Right forelimb (tissue), 1 donor: ENCODE measurements at regions not wholly inside any gene's neighbourhood (a gene's known extent, or its start where the extent isn't known, plus 50 kb on each side); places are given as distances from the start of the nearest gene placed in this dataset.
"Not testable (repeated sequence)": the region's sequence is repeated elsewhere in the genome, so short reads cannot be mapped to it uniquely, and the experiment has no call there.

ENCODE experiments used
- DNase-seq: peaks from one replicate; pipeline ENCODE4 v3.0.0-alpha.2; 2018

GRCh38 chr16:86335266-86336172 lies 174.8 kb upstream of the FOXF1 start:
- no peak for DNase-seq

- DNase-seq, result no peak
Observed at GRCh38 chr16:86337138-86337537, 173.2 kb upstream of the FOXF1 start.

GRCh38 chr16:86337581-86338402 lies 172.5 kb upstream of the FOXF1 start:
- no peak for DNase-seq

- no peak for DNase-seq
Observed at GRCh38 chr16:86338403-86339115, 171.8 kb upstream of the FOXF1 start.

GRCh38 chr16:86342161-86342834 lies 168.0 kb upstream of the FOXF1 start:
- DNase-seq, result no peak

GRCh38 chr16:86343027-86343795 lies 167.1 kb upstream of the FOXF1 start:
- DNase-seq, result no peak

DNA sequence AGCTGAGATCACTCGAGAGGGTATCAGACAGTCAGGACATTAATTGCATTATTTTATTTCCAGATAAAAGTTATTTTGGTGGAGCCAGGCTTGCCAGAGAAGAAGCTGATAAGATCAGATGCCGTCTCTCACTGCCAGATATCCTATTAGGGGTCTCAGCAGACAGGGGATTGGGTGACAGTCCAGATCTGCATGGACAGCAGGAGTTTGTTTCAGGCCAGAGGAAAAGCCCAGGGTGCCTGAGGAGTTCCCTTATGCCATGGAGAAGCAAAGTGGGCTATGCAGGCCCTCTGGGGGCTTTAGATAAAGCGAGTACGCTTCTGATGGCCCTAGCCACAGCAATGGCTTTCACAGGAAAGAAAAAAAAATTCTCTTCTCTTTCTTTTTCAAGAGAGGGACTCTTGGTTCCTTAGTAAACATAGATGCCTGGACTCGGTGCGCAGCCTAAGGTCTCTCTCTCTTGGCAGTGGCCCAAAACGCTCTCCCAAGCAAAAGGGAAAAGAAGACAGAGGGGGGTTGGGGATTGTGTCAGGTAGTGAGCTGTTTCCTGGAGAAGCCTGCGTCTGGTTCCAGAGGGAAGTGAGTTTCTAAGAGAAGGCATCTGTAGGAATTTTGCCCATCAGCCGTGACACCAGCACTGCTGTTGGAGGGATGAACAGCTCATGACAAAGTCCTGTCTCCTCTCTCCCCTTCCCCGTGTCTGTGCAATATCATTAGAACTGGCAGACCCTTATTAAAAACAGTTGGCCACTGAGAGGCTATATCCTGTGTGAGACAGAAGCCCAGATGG lies 166.3 kb upstream of the FOXF1 start:
- no peak for DNase-seq

- no peak for DNase-seq
Observed at GRCh38 chr16:86344586-86344871, 165.8 kb upstream of the FOXF1 start.

DNA sequence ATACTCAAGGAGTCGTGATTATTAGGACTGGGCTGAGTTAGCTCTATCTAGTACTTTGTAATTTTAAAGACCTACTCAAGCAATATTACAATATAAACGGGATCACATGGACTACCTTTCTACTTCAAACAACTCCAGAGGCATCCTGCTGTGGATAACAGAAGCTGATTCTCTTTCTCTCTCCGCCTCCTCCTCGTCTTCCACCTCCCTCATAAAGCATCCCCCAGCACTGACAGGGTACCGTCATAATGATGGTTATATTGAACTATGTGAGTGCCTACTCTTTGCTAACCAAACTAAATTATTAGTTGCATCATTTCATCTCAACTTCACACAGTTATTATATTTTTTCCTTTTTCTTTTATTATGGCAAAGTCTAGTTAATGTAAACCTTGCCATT lies 165.4 kb upstream of the FOXF1 start:
- DNase-seq, result no peak

- no peak for DNase-seq
Observed at GRCh38 chr16:86345516-86345915, 164.8 kb upstream of the FOXF1 start.

GRCh38 chr16:86346034-86346433 lies 164.3 kb upstream of the FOXF1 start:
- no peak for DNase-seq

- DNase-seq, result no peak
Observed at GRCh38 chr16:86347090-86347489, 163.2 kb upstream of the FOXF1 start.

DNA sequence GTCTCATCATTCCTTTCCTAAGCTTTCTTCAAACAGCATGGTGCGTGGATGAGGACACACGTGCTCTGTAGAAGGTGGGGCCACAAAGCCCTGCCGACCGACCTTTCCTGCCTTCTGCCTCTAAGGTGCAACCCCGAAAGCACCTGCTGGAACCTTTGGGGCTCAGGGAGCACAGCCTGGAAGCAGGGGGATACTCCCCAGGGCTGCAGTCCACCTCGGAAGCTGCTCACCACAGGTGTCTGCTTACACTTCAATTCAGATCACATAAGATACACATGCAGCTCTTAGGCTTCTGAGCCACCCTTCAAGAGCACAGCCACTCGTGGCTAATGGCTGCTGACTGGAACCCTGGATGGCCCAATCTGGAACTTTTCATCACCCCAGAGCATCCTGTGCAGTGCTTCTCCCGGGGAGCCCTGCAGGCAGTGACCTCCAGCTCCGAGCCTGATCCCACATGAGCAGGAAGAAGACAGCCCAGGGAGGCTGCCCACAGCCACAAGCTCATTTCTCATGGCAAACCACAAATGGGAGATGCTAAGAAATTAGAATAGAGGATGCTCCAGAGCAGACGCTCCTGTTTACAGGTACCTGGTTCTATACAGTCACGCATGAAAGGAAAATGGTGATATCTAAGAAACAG lies 162.3 kb upstream of the FOXF1 start:
- DNase-seq, result no peak

GRCh38 chr16:86349338-86349900 lies 160.9 kb upstream of the FOXF1 start:
- no peak for DNase-seq

- no peak for DNase-seq
Observed at GRCh38 chr16:86350289-86350688, 160.0 kb upstream of the FOXF1 start.

DNA sequence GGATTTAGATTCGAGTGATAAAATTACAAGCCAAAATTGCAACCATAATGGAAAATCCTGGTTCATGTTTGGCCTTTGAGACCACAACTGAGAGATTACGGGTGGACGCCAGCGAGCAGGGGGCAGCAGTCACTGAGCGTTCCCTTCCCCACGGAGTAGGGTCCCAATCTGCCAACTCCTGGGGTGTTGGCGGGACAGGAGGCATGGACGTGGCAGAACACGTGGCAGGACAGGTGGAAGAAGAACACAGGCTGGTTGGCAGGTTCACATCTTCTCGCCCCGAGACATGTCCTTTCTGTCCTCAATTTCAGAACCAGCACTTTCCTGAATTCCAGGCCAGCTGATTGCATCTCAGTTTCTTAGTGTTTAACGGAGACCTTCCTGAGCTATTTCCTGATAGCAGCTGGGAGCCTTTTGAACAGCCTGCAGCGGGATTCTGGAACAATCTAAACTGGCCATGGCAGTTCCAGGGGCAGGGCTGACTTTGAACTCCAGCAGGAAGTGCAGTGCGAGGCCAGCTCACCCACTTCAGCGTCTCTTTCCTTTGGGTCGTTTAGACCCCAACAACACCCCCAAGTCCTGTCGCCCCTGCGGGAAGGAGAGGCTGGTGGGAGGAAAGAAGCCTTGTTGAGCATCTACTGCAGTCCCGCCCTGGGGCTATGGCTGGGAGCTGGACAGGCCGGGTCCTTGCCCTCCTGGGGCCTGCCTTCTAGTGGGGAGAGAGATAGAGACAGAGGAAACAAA lies 159.1 kb upstream of the FOXF1 start:
- DNase-seq, result no peak

DNA sequence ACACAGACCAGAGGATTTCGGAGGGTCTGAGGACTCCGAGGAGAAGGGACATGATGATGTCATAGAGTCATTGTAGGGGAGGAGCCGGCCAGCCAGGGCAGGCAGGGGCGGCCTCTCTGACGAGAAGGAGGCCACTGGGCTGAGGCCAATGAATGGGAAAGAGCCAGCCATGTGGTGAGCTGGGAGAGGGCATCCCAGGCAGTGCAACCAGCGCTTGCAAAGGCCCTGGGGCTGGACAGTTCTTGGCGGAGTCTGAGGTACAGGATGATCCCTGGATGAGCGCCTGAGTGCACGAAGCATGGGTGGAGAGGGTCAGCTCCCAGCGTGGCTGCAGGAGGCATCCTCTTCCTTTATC lies 158.6 kb upstream of the FOXF1 start:
- DNase-seq, result not testable (repeated sequence)

DNA sequence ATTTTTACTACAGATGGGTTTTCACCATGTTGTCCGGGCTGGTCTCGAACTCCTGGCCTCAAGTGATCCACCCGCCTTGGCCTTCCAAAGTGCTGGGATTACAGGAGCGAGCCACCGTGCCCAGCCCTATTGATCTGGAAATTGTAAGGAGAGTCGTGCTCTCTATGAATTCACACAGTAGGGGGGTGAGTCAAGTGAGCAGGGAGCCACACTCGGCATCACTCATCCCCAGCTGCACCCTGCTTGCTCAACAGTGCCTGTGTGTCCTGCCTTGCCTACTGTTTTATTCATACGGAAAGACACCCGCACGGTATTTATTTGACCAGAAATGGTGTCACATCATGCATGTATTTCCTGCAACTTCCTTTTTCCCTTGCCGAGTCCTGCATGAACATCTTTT lies 157.2 kb upstream of the FOXF1 start:
- no peak for DNase-seq

DNA sequence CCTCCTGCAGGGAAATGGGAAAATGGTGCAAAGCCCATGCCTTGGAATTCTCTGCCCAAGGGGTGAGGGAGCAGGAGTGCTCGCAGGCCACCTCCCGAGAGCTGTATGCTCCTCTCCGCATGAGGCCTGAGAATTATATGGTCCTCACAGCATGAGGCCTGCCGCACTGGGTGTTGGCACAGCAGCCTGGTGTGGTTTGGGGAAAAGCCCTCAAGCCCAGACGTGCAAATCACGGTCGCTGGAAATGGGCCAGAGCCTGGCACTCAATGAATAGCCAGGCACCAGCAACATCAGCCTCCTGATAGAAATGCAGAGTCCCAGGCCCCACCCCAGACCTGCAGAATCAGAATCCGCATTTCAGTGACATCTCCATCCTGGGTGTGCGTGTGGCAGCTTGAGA lies 156.4 kb upstream of the FOXF1 start:
- DNase-seq, result no peak
